HCT116 (cell line): ENCODE measurements at regions not wholly inside any gene's neighbourhood (a gene's known extent, or its start where the extent isn't known, plus 50 kb on each side); places are given as distances from the start of the nearest gene placed in this dataset.

Experiments
- ATAC-seq: fragments of 200-7000 bp; cut with Tn5 transposase; 2 replicates; pipeline ENCODE4 v1.9.1; 2020; ENCODE audit warnings: mild to moderate bottlenecking, moderate library complexity
- BruUV-seq: library from RNA; stranded (reverse); fragments of 400-500 nt; replicated peaks from 2 replicates; lab custom pipeline; 2021; lab: Mats Ljungman, UMichigan
- CTCF ChIA-PET: fragments of 300-600 bp; sonication (Branson Sonifier 250); formaldehyde crosslinking; loops from one replicate; lab custom pipeline; 2021; ENCODE audit warnings: antibody characterized with exemption; lab: Charles Lee
- POLR2A ChIA-PET: fragments of 300-600, 350-600 bp; sonication (Branson Sonifier 250); formaldehyde crosslinking; loops from one replicate; lab custom pipeline; 2021; ENCODE audit warnings: antibody characterized with exemption; lab: Charles Lee
- RAD21 ChIA-PET, 2 experiments: fragments of 300-600 bp; sonication (Branson Sonifier 250); formaldehyde crosslinking; loops; one replicate each; lab custom pipeline; 2023; ENCODE audit warnings: low total read pairs in 2 of 2; ENCODE audit not compliant: uncharacterized antibody in 2 of 2, unreplicated experiment in 2 of 2, low non-redundant PET in 1 of 2; lab: Charles Lee
- DNase-seq: peaks from one replicate; pipeline ENCODE4 v3.0.0-alpha.2; 2010; ENCODE audit warnings: low read depth, low spot score
- H2AFZ ChIP-seq: fragments of 200-600 bp; shearing (Covaris generic), sonication (generic); 2 replicates; pipeline ENCODE4 v1.6.1; 2017; ENCODE audit warnings: low read depth, mixed run types, mixed read lengths, antibody characterized with exemption, low read length; ENCODE audit not compliant: poor library complexity, severe bottlenecking
- H3K27ac ChIP-seq: 2 replicates; pipeline ENCODE4 v1.5.1; 2012; ENCODE audit warnings: low read depth, low read length
- H3K27me3 ChIP-seq: fragments of 200-600 bp; sonication (generic); 2 replicates; pipeline ENCODE4 v1.6.1; 2016; ENCODE audit warnings: mixed run types, low read length, mixed read lengths; ENCODE audit not compliant: insufficient read depth
- H3K36me3 ChIP-seq, 2 experiments: fragments of 200-500 bp in 1 of 2; fragments of 200-600 bp in 1 of 2; sonication (Bioruptor generic) in 1 of 2; sonication (generic) in 1 of 2; 2 replicates each; pipeline versions ENCODE4 v1.5.1 to v1.6.1; 2014 to 2016; ENCODE audit warnings: low read length in 2 of 2, inconsistent platforms in 1 of 2, mixed read lengths in 1 of 2, mixed run types in 1 of 2; ENCODE audit not compliant: insufficient read depth in 2 of 2, control insufficient read depth in 1 of 2
- H3K4me1 ChIP-seq, 2 experiments: fragments of 200-600 bp in 1 of 2; sonication (generic) in 1 of 2; 2 replicates each; pipeline versions ENCODE4 v1.5.1 to v1.6.1; 2012 to 2017; ENCODE audit warnings: low read length in 2 of 2, inconsistent platforms in 1 of 2, mild to moderate bottlenecking in 1 of 2, mixed read lengths in 1 of 2, mixed run types in 1 of 2, moderate library complexity in 1 of 2; ENCODE audit not compliant: insufficient read depth in 2 of 2, control insufficient read depth in 1 of 2
- H3K4me2 ChIP-seq: fragments of 200-600 bp; sonication (generic); 2 replicates; pipeline ENCODE4 v1.6.1; 2017; ENCODE audit warnings: mixed run types, low read length, mixed read lengths
- H3K4me3 ChIP-seq, 2 experiments: fragments of 200-600 bp in 1 of 2; sonication (generic) in 1 of 2; replicated peaks in 1 of 2; 2 replicates each; pipeline ENCODE4 v1.5.1; 2011 to 2016; ENCODE audit warnings: low read length in 2 of 2, control low read depth in 1 of 2, low read depth in 1 of 2, mild to moderate bottlenecking in 1 of 2, mixed read lengths in 1 of 2, mixed run types in 1 of 2
- H3K79me2 ChIP-seq: fragments of 200-600 bp; sonication (generic); 2 replicates; pipeline ENCODE4 v1.6.1; 2017; ENCODE audit warnings: mild to moderate bottlenecking, mixed run types, low read length, moderate library complexity, mixed read lengths; ENCODE audit not compliant: insufficient read depth
- H3K9ac ChIP-seq: fragments of 200-600 bp; sonication (generic); 2 replicates; pipeline ENCODE4 v1.6.1; 2016; ENCODE audit warnings: low read length, mixed read lengths
- H3K9me2 ChIP-seq: fragments of 200-600 bp; sonication (generic), shearing (Covaris generic); 2 replicates; pipeline ENCODE4 v1.6.1; 2017; ENCODE audit warnings: mixed run types, mild to moderate bottlenecking, moderate library complexity; ENCODE audit not compliant: insufficient read depth
- H3K9me3 ChIP-seq, 2 experiments: fragments of 200-500 bp in 1 of 2; fragments of 200-600 bp in 1 of 2; sonication (Bioruptor generic) in 1 of 2; sonication (generic) in 1 of 2; 2 replicates each; pipeline ENCODE4 v1.6.1; 2014 to 2017; ENCODE audit warnings: low read length in 2 of 2, mixed read lengths in 2 of 2, inconsistent platforms in 1 of 2, low read depth in 1 of 2, mild to moderate bottlenecking in 1 of 2, mixed run types in 1 of 2, moderate library complexity in 1 of 2; ENCODE audit not compliant: control insufficient read depth in 1 of 2, insufficient read depth in 1 of 2
- H4K20me1 ChIP-seq: fragments of 200-600 bp; sonication (generic), shearing (Covaris generic); 2 replicates; pipeline ENCODE4 v1.6.1; 2017; ENCODE audit warnings: mixed run types, mild to moderate bottlenecking, moderate library complexity; ENCODE audit not compliant: insufficient read depth
- CBX3 ChIP-seq: IDR thresholded peaks from 2 replicates; pipeline ENCODE4 v1.6.1; 2012; ENCODE audit warnings: low read depth
- CEBPB ChIP-seq: IDR thresholded peaks from 2 replicates; pipeline ENCODE4 v1.6.1; 2012; ENCODE audit warnings: low read depth
- ELF1 ChIP-seq: IDR thresholded peaks from 2 replicates; pipeline ENCODE4 v1.6.1; 2012; ENCODE audit warnings: low read depth, borderline replicate concordance
- EZH2 ChIP-seq: fragments of 200-600 bp; sonication (generic); IDR thresholded peaks from 2 replicates; pipeline ENCODE4 v1.6.1; 2017; ENCODE audit warnings: antibody characterized with exemption, mixed run types
- FOSL1 ChIP-seq: IDR thresholded peaks from 2 replicates; pipeline ENCODE4 v1.6.1; 2012; ENCODE audit warnings: low read depth
- POLR2A ChIP-seq: IDR thresholded peaks from 2 replicates; pipeline ENCODE4 v1.7.0; 2011; ENCODE audit warnings: borderline replicate concordance; ENCODE audit not compliant: insufficient read depth, insufficient read length; ENCODE audit errors: extremely low read depth
- POLR2AphosphoS5 ChIP-seq: IDR thresholded peaks from 2 replicates; pipeline ENCODE4 v1.6.1; 2011; ENCODE audit warnings: mild to moderate bottlenecking, low read depth, low read length, moderate library complexity
- RAD21 ChIP-seq: IDR thresholded peaks from 2 replicates; pipeline ENCODE4 v1.6.1; 2012; ENCODE audit warnings: low read depth, mild to moderate bottlenecking
- SP1 ChIP-seq: IDR thresholded peaks from 2 replicates; pipeline ENCODE4 v1.6.1; 2012; ENCODE audit warnings: low read depth
- SRF ChIP-seq: IDR thresholded peaks from 2 replicates; pipeline ENCODE4 v1.6.1; 2012; ENCODE audit warnings: low read depth
- TCF7L2 ChIP-seq: IDR thresholded peaks from 2 replicates; pipeline ENCODE4 v1.7.0; 2011; ENCODE audit warnings: borderline replicate concordance, inconsistent platforms; ENCODE audit not compliant: insufficient read depth, insufficient read length; ENCODE audit errors: extremely low read depth
- YY1 ChIP-seq: IDR thresholded peaks from 2 replicates; pipeline ENCODE4 v1.6.1; 2011; ENCODE audit warnings: low read length, low read depth, moderate library complexity, mild to moderate bottlenecking; ENCODE audit not compliant: insufficient replicate concordance; ENCODE audit errors: extremely low read depth
- intact Hi-C: fragments of 100-400 bp; cut with micrococcal nuclease; formaldehyde crosslinking; loops from 2 replicates; pipeline ENCODE4 v1.10.0; 2022
- TF ChIP-seq, protein P1 (sequence below): IDR thresholded peaks from 2 replicates; pipeline ENCODE4 v1.6.1; 2012
- TF ChIP-seq, protein P2 (sequence below): IDR thresholded peaks from 2 replicates; pipeline ENCODE4 v1.6.1; 2012
- TF ChIP-seq, protein P3 (sequence below): IDR thresholded peaks from 2 replicates; pipeline ENCODE4 v1.6.1; 2012; ENCODE audit warnings: low read depth

DNA sequence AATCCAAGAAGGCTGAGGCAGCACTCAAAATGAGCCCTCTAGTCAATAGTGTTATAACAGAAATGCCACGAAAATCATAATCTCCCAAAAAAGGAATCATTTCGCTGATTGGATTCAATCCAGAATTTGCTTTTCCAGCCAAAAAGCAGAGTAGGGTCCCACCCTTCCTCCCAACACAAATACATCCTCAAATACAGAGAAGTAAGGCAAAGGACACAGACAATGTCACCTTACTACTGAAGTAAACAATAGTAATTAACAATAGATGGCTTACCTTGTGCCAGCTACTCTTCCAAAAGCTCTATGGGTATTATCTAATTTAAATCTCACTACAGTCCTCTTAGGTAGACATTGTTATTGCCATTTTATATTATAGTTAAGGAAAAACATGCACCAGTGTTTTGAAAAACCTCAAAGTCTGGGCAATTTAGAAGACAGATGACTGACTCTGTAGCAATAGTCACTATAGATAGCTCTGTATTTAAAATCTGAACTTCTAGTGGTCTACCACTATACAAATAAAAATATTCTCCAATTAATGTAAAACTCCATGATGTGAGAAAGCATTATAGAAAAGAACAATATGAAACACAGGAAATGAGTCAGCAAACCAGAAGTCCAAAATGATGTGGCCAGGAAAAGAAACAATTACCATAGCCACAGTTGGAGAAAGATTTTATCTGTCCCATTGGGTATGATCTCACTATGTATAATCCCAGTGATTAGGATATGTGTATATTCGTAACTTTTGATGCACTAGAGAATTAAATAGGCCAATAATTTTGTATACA, 305.0 kb upstream of the ERBB4 start:
- DNase-seq (no peak), ATAC-seq (no peak)
- intact Hi-C loops = no loop called here
- Histone ChIP-seq H3K79me2 (no peaks in the 10 kb centered on the region), H3K36me3 (no peaks in the 10 kb centered on the region), H3K9me3 (no peaks in the 10 kb centered on the region), H3K27me3 (no peaks in the 10 kb centered on the region), H3K9me2 (no peaks in the 10 kb centered on the region), H3K9ac (no peak overlapping the region), H3K4me1 (peaks cover 0 to 7% of the 10 kb centered on the region in 2 experiments; a peak in 1 of 4 replicates), H4K20me1 (no peaks in the 10 kb centered on the region), H3K27ac (no peak overlapping the region), H2AFZ (peak overlapping the region; percentile 16), H3K4me2 (no peak overlapping the region), H3K4me3 (no peak overlapping the region)
- ChIA-PET RAD21 (no interaction called here), CTCF (no interaction called here), POLR2A (no interaction called here)
- BruUV-seq = no TSS peak
- TF ChIP-seq RAD21 (no peak), SP1 (no peak), SRF (no peak), POLR2A (no peak), POLR2AphosphoS5 (no peak)
- TF ChIP-seq, protein P1, sequence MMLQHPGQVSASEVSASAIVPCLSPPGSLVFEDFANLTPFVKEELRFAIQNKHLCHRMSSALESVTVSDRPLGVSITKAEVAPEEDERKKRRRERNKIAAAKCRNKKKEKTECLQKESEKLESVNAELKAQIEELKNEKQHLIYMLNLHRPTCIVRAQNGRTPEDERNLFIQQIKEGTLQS = no peak

DNA sequence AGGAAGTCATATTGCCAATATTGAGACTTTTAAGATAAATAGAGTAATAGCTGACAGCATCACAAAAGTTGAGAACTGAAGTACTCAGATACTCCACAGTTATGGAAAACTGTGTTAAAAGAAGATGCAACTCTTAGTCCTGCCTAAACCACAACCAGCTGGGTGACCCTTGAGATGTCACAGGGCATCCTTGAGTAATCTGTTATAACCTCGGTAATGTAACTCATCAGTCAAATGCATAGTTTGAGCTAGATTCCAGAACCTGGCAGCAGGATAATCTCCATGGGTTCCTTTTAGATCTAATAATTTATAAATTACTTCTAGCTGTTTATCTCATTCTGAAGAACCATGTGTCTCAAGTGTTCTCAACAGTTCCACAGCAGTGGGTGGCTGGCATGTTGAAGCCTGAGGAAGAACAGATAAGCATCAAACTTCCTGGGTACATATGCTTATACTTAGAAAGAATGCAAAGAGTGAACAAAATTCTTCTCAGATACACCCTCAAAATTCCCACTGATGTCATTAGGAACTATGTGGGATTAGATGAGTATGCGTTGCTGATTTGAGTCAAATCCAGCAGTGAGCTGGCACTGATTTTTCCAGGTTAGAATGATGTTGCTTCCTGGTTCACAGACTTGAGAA, 304.1 kb upstream of the ERBB4 start:
- no peak overlapping the region for H3K27ac ChIP-seq
- H2AFZ ChIP-seq = no peak overlapping the region
- no peaks in the 10 kb centered on the region for H3K9me2 ChIP-seq
- no peaks in the 10 kb centered on the region for H4K20me1 ChIP-seq
- no peak overlapping the region for H3K4me3 ChIP-seq
- peaks cover 0 to 7% of the 10 kb centered on the region in 2 experiments; a peak in 1 of 4 replicates for H3K4me1 ChIP-seq
- no peak for DNase-seq
- H3K4me2 ChIP-seq = no peak overlapping the region
- H3K79me2 ChIP-seq = no peaks in the 10 kb centered on the region
- CTCF ChIA-PET = no interaction called here
- intact Hi-C loops = no loop called here
- no peaks in the 10 kb centered on the region for H3K27me3 ChIP-seq
- RAD21 ChIA-PET = no interaction called here
- H3K9ac ChIP-seq = no peak overlapping the region
- no peaks in the 10 kb centered on the region for H3K36me3 ChIP-seq
- POLR2A ChIA-PET = no interaction called here
- no TSS peak for BruUV-seq
- no peaks in the 10 kb centered on the region for H3K9me3 ChIP-seq
- ATAC-seq = no peak
- TF ChIP-seq, protein P2, sequence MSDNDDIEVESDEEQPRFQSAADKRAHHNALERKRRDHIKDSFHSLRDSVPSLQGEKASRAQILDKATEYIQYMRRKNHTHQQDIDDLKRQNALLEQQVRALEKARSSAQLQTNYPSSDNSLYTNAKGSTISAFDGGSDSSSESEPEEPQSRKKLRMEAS = no peak
- TF ChIP-seq ELF1 (no peak), POLR2A (no peak), SP1 (no peak), CBX3 (no peak), CEBPB (no peak), RAD21 (no peak), FOSL1 (no peak), TCF7L2 (no peak), YY1 (no peak), SRF (no peak), EZH2 (no peak), POLR2AphosphoS5 (no peak)
- TF ChIP-seq, protein P1 = no peak
- TF ChIP-seq, protein P3, sequence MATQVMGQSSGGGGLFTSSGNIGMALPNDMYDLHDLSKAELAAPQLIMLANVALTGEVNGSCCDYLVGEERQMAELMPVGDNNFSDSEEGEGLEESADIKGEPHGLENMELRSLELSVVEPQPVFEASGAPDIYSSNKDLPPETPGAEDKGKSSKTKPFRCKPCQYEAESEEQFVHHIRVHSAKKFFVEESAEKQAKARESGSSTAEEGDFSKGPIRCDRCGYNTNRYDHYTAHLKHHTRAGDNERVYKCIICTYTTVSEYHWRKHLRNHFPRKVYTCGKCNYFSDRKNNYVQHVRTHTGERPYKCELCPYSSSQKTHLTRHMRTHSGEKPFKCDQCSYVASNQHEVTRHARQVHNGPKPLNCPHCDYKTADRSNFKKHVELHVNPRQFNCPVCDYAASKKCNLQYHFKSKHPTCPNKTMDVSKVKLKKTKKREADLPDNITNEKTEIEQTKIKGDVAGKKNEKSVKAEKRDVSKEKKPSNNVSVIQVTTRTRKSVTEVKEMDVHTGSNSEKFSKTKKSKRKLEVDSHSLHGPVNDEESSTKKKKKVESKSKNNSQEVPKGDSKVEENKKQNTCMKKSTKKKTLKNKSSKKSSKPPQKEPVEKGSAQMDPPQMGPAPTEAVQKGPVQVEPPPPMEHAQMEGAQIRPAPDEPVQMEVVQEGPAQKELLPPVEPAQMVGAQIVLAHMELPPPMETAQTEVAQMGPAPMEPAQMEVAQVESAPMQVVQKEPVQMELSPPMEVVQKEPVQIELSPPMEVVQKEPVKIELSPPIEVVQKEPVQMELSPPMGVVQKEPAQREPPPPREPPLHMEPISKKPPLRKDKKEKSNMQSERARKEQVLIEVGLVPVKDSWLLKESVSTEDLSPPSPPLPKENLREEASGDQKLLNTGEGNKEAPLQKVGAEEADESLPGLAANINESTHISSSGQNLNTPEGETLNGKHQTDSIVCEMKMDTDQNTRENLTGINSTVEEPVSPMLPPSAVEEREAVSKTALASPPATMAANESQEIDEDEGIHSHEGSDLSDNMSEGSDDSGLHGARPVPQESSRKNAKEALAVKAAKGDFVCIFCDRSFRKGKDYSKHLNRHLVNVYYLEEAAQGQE = no peak
